Right hindlimb (tissue), 1 donor: ENCODE measurements at regions not wholly inside any gene's neighbourhood (a gene's known extent, or its start where the extent isn't known, plus 50 kb on each side); places are given as distances from the start of the nearest gene placed in this dataset.

ENCODE experiments used
- DNase-seq: peaks from one replicate; pipeline ENCODE4 v3.0.0-alpha.2; 2018

DNA sequence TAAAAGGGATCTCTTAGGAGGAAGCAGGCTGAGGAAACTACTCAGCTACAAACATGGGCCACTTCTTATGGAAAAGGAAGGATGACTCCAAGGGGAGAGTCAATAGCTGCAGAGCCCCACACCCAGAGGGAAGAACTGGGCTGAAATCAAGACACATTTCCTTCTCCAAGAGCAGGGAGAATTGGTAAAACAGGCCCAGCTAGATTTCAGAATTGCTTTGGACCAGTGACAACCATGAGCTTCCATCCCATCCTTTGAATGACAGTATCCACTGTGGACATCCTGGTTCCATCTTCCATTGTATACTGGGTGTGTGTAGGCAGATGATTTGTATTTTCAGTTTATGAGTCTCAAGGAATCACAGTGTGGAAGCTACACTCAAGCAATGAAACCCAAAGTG, 267.5 kb downstream of the IRF8 start:
- no peak for DNase-seq

DNA sequence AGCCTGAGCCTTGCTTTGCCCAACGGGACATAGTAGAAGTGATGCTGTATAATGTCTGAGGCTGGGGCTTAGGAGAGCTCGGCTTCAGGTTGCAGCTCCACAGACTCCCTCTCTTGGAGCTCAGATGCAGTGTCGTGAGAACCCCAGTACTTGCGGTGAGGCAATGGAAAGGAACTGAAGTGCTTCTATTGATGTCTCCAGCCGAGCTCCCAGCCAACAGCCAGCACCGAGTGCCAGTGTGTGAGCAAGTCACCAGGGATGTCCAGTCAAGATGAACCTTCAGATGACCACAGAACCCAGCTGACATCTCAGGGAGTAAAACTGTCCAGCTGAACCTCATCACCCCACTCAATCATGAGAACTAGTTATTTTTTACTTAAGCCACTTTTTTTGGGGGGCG, 268.1 kb downstream of the IRF8 start:
- DNase-seq, result no peak

DNA sequence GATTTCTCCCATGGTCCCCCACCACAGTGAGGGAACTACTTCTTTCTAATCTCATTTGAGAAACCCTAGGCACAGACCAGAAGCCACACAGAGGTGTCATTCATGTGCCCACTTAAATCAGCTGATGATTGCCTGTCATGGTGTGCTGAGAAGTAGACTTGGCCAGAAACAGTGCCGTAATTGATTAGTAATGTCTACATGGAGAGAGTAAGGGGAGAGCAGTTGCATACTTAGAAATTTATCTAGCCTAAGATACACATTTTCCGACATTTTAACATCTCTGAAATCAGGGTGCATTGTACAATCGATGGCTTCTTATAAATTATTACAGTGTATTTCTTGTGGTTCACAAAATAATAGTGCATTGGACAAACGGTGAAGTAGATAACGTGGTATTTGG, 271.8 kb downstream of the IRF8 start:
- no peak for DNase-seq

DNA sequence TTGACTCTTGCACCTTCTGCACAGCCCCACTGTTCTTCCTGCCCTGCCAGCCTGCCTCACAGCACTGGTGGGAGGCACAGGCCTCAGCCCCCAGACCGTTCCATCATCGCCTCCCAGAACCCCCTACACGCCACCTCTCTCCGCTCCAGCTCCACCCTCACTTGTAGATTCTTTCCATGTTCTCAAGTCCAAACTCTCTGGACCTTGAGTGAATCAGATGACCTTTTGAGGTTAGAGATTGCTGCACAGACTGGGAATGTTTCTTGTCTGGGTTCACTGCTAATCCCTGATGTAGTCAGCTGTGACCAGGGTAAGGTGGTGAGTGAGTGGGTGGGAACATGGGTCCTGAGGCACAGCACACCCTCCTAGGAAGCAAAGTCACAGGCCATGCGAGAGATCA, 272.4 kb downstream of the IRF8 start:
- no peak for DNase-seq

DNA sequence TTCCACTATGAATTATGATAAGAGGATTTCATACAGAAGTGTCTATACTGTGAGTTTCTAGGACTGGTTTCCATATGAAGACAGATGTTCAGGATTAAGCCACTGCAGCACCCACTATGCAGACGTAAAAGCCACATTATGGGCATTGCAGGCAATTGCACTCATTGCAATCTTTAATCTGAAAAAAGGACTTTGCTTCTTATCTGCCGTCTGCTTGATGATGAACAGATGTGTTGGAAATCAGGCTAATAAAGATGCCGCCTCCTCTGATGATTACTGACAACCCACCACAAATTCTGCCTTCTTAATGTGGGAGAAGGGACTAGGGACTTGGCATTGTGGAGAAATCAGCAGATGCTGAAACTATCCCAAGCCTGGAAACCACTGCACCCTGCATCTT, 276.9 kb downstream of the IRF8 start:
- no peak for DNase-seq

DNA sequence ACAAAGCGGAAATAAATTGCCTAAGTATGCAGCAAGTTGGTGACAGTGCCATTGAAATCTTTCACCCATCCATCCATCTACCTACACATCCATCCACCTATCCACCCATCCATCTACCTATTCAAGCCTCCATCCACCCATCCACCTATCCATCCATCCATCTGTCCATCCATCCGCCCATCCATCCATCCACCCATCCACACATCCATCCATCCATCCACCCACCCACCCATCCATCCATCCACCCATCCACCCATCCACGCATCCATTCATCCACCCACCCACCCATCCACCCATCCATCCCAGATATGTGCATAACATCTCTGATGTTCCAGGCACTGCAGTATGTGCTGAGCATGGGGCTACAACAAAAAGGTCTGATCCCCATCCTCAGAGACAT, 277.5 kb downstream of the IRF8 start:
- DNase-seq, result no peak

DNA sequence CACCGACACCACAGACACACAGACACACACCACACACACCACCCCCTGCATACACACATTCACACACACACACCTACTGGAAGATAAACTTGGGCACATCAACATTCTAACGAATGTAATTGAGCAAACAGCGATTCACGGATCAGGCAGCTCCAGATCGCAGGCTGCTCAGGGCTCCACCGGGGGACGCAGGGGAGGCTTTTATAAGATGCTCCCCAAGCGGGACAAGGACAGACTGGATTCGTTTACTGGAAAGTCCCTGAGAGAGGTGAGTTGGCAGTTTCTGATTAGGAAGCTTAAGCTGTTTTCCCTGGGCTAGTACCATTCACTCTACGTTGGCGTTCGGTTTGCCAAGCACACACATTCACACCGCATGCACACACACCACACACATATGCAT, 281.3 kb downstream of the IRF8 start:
- DNase-seq, result no peak

DNA sequence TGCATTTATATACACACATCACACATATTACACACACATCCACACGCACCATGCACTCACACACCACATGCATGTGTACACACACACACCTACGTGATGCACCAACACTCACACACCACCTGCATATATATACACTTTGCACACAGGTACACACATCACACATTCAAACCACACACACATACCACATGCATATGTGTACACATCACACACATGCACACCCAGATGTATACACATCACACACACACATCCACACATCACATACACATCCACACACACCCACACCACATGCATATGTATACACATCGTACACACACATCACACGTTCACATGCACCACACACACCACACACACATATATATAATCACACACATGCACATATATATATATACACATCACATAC, 281.8 kb downstream of the IRF8 start:
- no peak for DNase-seq

DNA sequence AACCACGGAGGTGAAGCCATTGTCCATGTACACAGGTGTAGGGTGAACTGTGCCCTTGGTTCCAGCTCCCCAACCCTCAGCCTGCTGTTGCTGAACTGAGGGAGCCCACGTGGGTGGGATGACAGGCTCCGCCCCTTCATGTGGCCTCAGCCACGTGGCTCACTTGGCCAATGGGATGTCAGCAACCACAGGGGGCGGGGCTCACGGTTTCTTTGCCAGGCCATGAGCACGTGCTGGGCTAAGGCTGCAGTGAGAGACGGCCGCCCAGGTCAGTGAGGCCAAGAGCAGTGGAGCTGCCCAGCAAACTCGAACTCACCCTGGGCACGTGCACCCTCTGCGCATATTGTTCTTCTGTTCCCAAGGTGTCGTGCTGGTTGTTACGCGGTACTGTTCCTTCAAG, 282.6 kb downstream of the IRF8 start:
- DNase-seq, result no peak

DNA sequence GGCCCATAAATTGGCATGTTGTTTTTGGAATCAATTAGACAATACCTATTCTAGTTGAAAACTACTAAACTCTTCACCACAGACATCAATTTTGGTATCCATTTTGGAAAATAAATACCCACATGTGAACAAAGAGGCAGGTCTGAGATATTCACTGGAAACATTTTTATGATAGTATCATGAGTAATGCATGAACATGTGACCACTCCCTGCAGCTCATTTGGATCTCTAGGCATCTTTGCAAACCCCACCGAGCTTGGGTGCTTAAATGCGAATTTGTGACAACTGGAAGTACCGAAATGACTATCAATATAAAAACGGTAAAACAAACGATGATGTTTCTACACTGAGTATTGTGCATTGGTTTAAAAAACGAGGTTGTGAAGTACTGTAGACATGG, 285.2 kb downstream of the IRF8 start:
- DNase-seq, result no peak

DNA sequence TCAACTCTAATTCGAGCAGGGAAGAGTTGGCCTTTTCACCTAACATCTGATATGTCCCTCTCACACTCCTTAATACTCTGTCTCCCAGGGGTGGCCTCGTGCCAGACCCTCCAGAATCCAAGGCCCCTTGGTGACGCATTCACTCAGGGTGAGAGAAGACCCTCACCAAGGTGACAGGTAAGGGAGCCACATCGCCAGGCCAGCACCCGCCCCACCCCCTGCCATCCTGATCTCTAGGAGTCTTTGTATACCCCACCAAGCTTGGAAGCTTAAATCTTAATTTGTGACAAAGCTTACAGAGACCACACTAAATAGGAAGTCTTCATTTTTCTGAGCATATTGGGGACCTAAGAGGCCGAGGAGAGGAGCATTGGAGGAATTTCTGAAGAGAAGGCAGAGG, 286.1 kb downstream of the IRF8 start:
- no peak for DNase-seq

DNA sequence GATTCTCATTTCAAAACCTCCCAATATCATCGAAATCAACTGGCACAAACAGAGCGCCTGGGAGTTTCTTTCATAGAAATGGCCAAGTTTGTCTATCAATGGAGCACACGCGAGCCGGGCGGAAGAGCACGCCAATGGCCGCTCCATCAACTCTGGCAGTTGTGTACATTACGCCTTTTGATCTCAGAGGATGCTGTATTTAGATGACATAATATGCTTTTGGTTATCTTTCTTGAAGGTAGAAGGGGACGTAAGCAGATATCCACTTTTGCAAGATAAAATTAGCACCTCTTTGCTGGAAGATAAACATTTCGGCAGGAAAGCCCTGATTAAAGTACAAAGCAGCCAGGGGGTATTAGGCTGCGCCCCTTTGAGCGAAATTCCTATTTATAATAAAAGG, 287.4 kb downstream of the IRF8 start:
- no peak for DNase-seq

DNA sequence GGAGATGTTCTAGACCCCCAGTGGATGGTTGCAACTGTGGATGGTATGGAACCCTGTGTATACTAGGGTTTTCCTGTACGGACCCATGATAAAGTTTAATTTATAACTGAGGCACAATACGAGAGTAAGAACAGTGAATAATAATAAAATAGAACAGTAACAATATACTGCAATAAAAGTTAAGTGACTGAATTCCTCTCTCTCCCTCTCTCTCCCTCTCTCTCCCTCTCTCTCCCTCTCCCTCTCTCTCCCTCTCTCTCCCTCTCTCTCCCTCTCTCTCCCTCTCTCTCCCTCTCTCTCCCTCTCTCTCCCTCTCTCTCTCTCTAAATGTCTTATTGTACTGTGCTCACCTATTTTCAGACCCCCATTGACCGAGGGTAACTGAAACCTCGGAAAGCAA, 291.0 kb downstream of the IRF8 start:
- DNase-seq, result no peak

DNA sequence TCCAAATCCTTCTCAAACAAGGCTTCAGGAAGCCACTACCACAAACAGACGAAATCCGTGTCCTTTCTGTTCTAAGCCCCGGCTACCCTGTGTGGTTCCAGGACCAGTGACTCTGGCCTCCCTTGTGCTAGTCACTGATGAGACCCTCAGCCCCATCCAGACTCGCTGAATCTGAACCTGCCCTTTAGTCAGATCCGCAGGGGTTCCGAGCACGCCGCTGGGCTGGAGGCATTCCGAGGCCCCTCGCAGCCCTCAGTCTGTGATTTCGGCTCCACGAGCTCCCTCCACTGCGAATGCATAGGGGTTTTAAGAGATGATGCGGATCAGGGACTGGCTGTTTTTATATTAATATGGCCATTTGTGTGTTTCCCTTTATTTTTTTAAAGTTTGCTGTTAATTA, 292.7 kb downstream of the IRF8 start:
- no peak for DNase-seq

DNA sequence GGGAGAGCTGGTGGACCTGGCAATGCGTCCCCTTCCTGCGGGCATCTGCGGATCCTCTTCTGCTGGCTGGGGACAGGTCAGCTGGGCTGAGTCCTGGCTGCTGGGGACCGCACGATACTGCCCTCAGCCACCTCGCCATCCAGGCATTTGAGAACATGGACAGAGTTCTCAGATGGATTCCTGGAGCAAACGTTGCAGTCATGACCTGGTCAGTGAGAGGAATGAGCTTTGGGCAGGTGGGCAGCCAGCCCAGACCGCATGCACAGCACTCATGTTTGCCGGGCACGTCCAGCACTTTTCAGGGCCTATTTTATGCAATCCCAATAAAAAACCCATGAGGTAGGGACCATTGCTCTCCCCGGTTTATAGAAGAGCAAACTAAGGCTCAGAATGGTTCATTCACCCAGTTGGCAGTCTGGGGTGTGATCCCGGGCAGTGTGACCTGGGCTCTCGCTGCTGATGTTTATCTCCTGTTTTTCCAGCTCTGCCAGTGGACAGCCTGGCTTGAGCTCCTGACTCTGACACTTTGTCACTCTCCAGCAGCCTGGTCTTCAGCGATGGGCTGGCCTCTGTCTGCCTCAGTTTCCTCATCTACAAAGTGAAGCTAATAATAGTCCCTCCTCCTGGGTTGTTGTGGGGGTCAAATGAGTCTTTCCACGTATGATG, 294.7 kb downstream of the IRF8 start:
- no peak for DNase-seq

DNA sequence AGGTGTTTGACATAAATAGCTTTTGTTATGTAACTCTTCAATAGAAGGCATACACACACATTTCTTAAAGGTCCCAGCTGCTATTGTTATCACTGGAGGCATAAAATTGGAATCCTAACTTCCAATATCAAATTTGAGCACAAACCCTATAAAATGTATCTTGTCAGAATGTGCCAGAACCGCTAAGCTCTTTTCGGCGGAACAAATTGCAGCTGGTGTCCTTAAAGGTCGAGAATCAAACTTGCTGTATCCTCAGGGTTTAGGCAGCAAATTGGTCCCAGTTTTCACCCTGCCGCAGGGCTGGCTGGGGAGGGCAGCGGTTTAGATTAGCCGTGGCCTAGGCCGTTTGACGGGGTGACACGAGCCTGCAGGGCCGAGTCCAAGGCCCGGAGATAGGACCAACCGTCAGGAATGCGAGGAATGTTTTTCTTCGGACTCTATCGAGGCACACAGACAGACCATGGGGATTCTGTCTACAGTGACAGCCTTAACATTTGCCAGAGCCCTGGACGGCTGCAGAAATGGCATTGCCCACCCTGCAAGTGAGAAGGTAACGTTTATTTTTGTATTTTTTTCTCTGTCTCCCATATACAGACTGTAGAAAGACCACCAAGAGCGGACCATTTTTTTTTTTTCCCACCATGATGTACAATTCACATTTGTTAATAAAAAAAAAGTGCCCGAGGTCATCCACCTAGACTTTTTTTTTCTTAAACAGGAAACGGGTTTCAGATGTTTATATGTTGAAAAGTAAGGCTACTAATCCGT, 297.1 kb downstream of the IRF8 start:
- no peak for DNase-seq

DNA sequence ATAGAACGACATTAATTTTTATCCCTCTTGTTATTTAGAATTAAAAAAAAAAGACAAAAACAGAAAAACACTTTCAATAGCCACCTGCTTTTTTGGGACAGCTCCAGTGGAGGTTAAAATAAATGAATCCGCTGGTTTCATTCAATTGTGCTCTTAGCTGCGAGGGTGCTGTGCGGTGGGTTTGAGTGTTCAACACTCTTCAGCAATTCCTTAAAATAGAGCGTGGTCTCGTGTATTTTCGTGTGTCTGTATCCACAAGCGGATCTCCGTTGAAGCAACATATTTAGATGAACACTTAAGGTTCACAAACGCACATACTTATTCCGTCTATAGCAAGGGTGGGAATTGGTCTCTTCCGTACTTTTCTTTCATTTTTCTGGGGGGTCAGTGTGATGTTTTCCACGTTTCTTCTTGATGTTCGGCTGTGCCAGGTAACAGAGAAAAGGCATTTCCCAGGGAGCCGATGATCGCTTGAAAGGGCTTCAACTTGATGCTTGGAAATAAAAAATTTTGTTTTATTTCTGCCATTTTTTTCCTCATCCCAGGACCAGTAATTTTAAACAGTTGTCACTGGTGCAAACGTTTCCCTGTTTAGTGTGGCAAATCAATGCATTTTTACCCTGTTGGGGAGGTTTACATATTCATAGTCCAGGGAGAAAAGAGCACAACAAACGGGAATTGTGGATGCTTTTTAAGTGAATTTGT, 297.9 kb downstream of the IRF8 start:
- no peak for DNase-seq

DNA sequence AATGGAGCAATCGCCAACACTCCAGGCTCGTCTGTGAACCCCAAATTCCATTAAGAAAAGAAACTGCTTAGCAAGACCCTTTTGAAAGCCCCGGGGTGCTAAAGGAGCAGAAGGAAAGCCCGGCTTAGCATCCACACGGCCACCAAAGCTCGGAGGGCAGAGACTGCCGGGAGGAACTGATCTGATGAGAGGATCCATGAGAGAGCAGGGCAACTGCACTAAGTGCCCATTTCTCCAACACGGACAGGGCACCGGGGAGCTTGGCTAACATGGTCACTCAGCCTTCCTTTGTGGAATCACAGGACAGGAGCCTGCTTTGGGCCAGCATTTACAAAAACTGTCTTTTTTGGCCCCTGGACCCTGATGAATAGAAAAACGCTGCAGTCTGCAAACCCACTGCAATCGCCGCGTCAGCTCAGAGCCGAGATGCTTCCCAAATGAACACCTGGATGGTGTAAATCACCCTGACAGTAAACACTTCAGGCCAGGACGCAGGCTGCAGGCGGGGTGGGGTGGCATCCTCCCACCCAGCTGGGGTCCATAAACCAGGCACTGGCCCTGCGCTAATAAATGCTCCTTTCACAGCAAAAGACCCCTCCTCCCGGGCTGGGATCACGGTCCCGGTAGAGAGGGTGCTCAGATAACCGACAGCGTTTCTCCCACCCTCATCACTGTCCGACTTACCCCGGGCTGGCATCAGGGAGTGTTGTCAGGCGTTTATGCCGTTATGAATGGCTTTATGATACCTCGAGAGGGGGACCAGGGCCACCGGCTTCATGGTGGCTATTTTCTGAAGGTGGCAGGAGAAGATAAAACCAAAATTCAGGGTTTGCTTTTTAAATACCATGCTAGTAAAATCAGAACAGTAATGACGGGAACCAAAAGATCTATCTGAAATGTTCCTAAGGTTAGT, 299.5 kb downstream of the IRF8 start:
- no peak for DNase-seq

DNA sequence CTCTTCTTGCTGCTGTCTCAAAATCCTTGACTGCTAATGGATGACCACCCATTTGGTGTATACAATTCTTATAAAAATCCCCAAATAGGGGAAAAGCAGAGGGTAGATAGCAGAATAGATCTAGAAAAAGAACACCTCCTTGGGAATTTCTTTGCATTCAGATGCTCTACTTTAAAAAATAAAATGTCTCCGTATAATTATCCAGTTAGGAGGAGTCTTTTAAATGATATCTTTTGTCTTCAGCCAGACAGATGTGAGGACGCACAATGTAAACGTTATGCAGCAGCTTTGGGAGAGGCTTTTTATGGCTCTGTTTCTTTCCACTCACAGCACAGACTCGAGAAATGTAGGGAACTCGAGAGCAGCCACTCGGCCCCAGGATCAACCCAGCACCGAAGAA, 300.2 kb downstream of the IRF8 start:
- DNase-seq, result no peak

DNA sequence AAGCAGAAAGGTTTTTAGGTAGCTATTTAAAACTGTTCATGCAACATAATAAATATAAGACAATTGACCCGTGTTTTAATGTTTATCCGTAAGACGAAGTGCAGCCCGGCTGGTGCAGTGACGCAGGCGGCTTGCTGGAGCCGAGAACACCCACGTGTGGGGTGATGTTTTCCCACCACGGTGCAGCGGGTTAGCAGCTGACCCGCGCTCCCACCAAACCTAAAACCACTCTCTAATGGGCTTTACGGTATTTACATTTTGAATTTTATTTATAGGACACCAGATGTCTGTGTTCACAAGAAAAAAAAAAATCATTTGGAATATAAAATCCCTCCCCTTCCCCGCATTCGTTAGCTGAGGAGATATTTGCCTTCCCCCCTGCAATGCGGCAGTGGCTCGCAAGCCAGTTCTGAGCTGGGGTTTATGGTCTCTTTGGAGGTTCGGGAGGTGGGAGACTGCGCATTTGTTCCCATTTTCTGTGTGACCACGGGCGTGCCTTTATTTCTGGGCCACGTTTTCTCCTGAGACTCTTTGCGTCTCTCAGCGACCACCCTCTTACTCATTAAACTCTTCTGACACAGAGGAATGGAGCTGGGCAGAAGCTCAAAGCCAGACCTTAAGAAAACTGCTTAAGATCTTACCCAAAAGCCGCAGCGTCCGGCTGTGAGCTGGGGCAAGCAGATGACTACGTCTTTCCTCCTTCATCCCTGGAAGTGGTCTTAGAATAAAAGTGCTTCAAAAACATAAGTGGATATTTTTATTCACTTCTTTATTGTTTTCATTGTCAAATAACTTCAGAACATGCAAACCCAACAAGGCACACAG, 301.1 kb downstream of the IRF8 start:
- DNase-seq, result no peak

DNA sequence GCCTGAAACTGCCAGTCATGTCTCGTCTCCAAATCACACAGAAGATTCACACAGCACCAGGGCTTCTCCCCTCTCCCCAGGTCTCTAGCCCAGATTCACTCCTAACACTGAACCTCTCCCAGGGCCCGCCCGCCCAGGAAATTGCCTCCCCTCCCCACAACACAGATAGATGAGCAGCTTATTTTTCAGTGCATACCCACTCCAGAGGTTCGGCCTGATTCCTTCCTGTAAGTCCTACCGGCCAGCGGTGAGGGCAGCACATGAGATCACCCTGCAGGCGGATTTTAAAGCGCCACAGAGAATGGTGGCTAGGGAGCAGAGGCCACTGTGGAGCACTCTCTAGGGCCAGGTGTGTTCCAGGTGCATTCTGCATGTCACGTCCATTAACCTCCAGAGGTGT, 301.8 kb downstream of the IRF8 start:
- no peak for DNase-seq

DNA sequence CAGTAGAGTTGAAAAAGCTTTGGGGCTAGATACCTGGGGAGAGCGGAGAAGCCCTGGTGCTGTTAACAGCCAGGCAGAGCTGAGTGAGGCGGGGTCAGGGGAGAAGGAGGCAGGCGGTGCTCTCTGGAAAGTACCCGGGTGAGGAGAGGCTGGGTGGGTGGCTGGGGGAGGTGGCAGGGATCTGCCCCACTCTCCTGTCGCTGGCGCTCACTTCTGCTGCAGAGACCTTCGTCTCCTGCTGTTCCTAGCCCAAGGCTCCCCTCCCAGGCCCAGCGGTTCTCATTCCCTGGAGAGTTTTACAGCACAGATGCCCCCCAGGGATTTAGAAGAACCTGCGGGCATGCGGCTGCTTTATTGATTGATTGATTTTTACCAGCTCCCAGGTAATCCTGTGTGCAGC, 302.8 kb downstream of the IRF8 start:
- no peak for DNase-seq
